WTC11 (cell line): ENCODE measurements at regions not wholly inside any gene's neighbourhood (a gene's known extent, or its start where the extent isn't known, plus 50 kb on each side); places are given as distances from the start of the nearest gene placed in this dataset.

Experiments used
- CREM ChIP-seq: sonication (generic); formaldehyde crosslinking; IDR thresholded peaks from 2 replicates; pipeline ENCODE4 v1.8.1; 2022; ENCODE audit warnings: mild to moderate bottlenecking, missing genetic modification reagents, moderate library complexity
- E2F5 ChIP-seq: sonication (generic); formaldehyde crosslinking; IDR thresholded peaks from 2 replicates; pipeline ENCODE4 v1.8.1; 2022; ENCODE audit warnings: mild to moderate bottlenecking, moderate library complexity, missing genetic modification reagents
- FOXP1 ChIP-seq: sonication (generic); formaldehyde crosslinking; IDR thresholded peaks from 2 replicates; pipeline ENCODE4 v1.8.0; 2022; ENCODE audit warnings: missing genetic modification reagents, mild to moderate bottlenecking, moderate library complexity, borderline replicate concordance
- GABPB1 ChIP-seq: sonication (generic); formaldehyde crosslinking; IDR thresholded peaks from 2 replicates; pipeline ENCODE4 v1.8.1; 2023; ENCODE audit warnings: mild to moderate bottlenecking, missing genetic modification reagents
- KAT7 ChIP-seq: sonication (generic); formaldehyde crosslinking; IDR thresholded peaks from 2 replicates; pipeline ENCODE4 v1.8.1; 2023; ENCODE audit warnings: missing genetic modification reagents, mild to moderate bottlenecking, borderline replicate concordance
- MXD4 ChIP-seq: fragments of 250-450 bp; sonication (Bioruptor Pico); IDR thresholded peaks from 2 replicates; pipeline ENCODE4 v1.8.0; 2021; ENCODE audit warnings: mild to moderate bottlenecking, moderate library complexity, borderline replicate concordance
- NR1H2 ChIP-seq: sonication (generic); formaldehyde crosslinking; IDR thresholded peaks from 2 replicates; pipeline ENCODE4 v1.9.0; 2021; ENCODE audit warnings: mild to moderate bottlenecking, moderate library complexity, missing genetic modification reagents
- OVOL2 ChIP-seq: fragments of 250-450 bp; sonication (Bioruptor Pico); IDR thresholded peaks from 2 replicates; pipeline ENCODE4 v1.9.0; 2021; ENCODE audit warnings: mild to moderate bottlenecking, borderline replicate concordance
- SP1 ChIP-seq: sonication (generic); formaldehyde crosslinking; conservative IDR thresholded peaks from 2 replicates; pipeline ENCODE4 v1.8.1; 2022; ENCODE audit warnings: missing genetic modification reagents
- TEAD4 ChIP-seq: sonication (generic); formaldehyde crosslinking; IDR thresholded peaks from 2 replicates; pipeline ENCODE4 v1.8.0; 2022; ENCODE audit warnings: mild to moderate bottlenecking, missing genetic modification reagents
- ZMAT4 ChIP-seq: fragments of 250-450 bp; sonication (Bioruptor Pico); IDR thresholded peaks from 2 replicates; pipeline ENCODE4 v1.9.0; 2021; ENCODE audit warnings: mild to moderate bottlenecking
- ZNF263 ChIP-seq: sonication (generic); formaldehyde crosslinking; IDR thresholded peaks from 2 replicates; pipeline ENCODE4 v1.8.1; 2022; ENCODE audit warnings: low read depth, mild to moderate bottlenecking, moderate library complexity, missing genetic modification reagents
- ZNF281 ChIP-seq: sonication (generic); formaldehyde crosslinking; IDR thresholded peaks from 2 replicates; pipeline ENCODE4 v1.8.0; 2023; ENCODE audit warnings: mild to moderate bottlenecking, missing genetic modification reagents
- TF ChIP-seq, protein P1 (sequence below): sonication (generic); formaldehyde crosslinking; IDR thresholded peaks from 2 replicates; pipeline ENCODE4 v1.8.1; 2023; ENCODE audit warnings: mild to moderate bottlenecking, moderate library complexity, missing genetic modification reagents
- TF ChIP-seq, protein P2 (sequence below): sonication (generic); formaldehyde crosslinking; IDR thresholded peaks from 2 replicates; pipeline ENCODE4 v1.8.0; 2022; ENCODE audit warnings: missing genetic modification reagents
- TF ChIP-seq, protein P3 (sequence below): sonication (generic); formaldehyde crosslinking; IDR thresholded peaks from 2 replicates; pipeline ENCODE4 v1.8.0; 2022; ENCODE audit warnings: mild to moderate bottlenecking, missing genetic modification reagents
- TF ChIP-seq, protein P4 (sequence below): fragments of 250-450 bp; sonication (Bioruptor Pico); IDR thresholded peaks from 2 replicates; pipeline ENCODE4 v1.8.0; 2021; ENCODE audit warnings: mild to moderate bottlenecking
- TF ChIP-seq, protein P5 (sequence below): sonication (generic); formaldehyde crosslinking; IDR thresholded peaks from 2 replicates; pipeline ENCODE4 v1.8.0; 2022; ENCODE audit warnings: mild to moderate bottlenecking, missing genetic modification reagents

GRCh38 chr2:47272031-47272864 lies 95.9 kb upstream of the CALM2 start (continued):
- TF ChIP-seq, protein P1, sequence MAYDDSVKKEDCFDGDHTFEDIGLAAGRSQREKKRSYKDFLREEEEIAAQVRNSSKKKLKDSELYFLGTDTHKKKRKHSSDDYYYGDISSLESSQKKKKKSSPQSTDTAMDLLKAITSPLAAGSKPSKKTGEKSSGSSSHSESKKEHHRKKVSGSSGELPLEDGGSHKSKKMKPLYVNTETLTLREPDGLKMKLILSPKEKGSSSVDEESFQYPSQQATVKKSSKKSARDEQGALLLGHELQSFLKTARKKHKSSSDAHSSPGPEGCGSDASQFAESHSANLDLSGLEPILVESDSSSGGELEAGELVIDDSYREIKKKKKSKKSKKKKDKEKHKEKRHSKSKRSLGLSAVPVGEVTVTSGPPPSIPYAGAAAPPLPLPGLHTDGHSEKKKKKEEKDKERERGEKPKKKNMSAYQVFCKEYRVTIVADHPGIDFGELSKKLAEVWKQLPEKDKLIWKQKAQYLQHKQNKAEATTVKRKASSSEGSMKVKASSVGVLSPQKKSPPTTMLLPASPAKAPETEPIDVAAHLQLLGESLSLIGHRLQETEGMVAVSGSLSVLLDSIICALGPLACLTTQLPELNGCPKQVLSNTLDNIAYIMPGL: peak; percentile 74
- TF ChIP-seq, protein P2, sequence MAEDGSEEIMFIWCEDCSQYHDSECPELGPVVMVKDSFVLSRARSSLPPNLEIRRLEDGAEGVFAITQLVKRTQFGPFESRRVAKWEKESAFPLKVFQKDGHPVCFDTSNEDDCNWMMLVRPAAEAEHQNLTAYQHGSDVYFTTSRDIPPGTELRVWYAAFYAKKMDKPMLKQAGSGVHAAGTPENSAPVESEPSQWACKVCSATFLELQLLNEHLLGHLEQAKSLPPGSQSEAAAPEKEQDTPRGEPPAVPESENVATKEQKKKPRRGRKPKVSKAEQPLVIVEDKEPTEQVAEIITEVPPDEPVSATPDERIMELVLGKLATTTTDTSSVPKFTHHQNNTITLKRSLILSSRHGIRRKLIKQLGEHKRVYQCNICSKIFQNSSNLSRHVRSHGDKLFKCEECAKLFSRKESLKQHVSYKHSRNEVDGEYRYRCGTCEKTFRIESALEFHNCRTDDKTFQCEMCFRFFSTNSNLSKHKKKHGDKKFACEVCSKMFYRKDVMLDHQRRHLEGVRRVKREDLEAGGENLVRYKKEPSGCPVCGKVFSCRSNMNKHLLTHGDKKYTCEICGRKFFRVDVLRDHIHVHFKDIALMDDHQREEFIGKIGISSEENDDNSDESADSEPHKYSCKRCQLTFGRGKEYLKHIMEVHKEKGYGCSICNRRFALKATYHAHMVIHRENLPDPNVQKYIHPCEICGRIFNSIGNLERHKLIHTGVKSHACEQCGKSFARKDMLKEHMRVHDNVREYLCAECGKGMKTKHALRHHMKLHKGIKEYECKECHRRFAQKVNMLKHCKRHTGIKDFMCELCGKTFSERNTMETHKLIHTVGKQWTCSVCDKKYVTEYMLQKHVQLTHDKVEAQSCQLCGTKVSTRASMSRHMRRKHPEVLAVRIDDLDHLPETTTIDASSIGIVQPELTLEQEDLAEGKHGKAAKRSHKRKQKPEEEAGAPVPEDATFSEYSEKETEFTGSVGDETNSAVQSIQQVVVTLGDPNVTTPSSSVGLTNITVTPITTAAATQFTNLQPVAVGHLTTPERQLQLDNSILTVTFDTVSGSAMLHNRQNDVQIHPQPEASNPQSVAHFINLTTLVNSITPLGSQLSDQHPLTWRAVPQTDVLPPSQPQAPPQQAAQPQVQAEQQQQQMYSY (CRISPR knock-in tag): no peak
- TF ChIP-seq, protein P3, sequence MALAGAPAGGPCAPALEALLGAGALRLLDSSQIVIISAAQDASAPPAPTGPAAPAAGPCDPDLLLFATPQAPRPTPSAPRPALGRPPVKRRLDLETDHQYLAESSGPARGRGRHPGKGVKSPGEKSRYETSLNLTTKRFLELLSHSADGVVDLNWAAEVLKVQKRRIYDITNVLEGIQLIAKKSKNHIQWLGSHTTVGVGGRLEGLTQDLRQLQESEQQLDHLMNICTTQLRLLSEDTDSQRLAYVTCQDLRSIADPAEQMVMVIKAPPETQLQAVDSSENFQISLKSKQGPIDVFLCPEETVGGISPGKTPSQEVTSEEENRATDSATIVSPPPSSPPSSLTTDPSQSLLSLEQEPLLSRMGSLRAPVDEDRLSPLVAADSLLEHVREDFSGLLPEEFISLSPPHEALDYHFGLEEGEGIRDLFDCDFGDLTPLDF (CRISPR knock-in tag): no peak
- TF ChIP-seq ZMAT4 (no peak), ZNF263 (no peak), TEAD4 (CRISPR knock-in tag) (no peak), MXD4 (no peak), GABPB1 (CRISPR knock-in tag) (peak; percentile 68; the same call in 1 of the 2 replicates), ZNF281 (CRISPR knock-in tag) (no peak), SP1 (CRISPR knock-in tag) (peak; percentile 68), E2F5 (no peak), NR1H2 (no peak), KAT7 (CRISPR knock-in tag) (peak; percentile 73; the same call in 1 of the 2 replicates), OVOL2 (CRISPR knock-in tag) (no peak), CREM (CRISPR knock-in tag) (peak; percentile 43; the same call in 1 of the 2 replicates), FOXP1 (peak; percentile 66; the same call in 1 of the 2 replicates)
- TF ChIP-seq, protein P4, sequence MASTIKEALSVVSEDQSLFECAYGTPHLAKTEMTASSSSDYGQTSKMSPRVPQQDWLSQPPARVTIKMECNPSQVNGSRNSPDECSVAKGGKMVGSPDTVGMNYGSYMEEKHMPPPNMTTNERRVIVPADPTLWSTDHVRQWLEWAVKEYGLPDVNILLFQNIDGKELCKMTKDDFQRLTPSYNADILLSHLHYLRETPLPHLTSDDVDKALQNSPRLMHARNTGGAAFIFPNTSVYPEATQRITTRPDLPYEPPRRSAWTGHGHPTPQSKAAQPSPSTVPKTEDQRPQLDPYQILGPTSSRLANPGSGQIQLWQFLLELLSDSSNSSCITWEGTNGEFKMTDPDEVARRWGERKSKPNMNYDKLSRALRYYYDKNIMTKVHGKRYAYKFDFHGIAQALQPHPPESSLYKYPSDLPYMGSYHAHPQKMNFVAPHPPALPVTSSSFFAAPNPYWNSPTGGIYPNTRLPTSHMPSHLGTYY (CRISPR knock-in tag): no peak
- TF ChIP-seq, protein P5, sequence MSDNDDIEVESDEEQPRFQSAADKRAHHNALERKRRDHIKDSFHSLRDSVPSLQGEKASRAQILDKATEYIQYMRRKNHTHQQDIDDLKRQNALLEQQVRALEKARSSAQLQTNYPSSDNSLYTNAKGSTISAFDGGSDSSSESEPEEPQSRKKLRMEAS (CRISPR knock-in tag): peak; percentile 71; the same call in 1 of the 2 replicates
